ENCODE measurements at regions not wholly inside any gene's neighbourhood (a gene's known extent, or its start where the extent isn't known, plus 50 kb on each side); places are given as distances from the start of the nearest gene placed in this dataset.

DNA sequence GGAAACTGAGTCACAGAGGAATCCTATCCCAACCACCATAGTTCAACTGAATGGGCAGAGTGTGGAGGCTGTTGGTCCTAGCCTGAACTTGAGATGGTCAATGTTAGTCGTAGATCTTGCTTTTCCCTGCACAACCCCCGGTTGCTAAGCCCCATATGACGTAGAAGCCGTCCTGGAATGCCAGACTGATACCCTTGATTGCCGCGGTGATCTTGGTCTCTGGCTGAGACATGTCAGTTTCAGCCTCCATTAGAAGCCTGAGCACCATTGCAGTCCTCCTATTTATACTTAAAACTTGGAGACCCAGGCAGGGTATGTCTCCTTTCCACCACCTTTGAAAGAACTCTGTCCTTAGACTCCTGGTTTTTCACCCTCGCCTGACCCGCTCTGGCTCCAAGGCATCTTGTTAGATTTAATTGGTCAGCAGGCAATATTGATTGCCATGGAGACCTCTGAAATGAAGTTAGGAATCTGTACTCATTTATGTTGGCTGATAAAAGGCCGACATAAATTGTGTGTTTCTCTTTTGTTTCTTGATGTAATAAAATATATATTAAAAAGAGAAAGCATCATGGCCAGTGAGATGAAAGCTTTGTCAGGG is 53.4 kb downstream of the RPLP1 start:
- Histone ChIP-seq H2BK120ac (ENCODE audit: low read depth, low read length) (no peak overlapping the region), H4K91ac (ENCODE audit: low read length) (no peak overlapping the region), H2BK15ac (ENCODE audit: low read depth, poor library complexity, severe bottlenecking) (no peak overlapping the region), H3K9me3 (ENCODE audit: control insufficient read depth, low read length) (no peaks in the 10 kb centered on the region), H2AFZ (ENCODE audit: low read depth, low read length) (no peak overlapping the region), H3K27ac (ENCODE audit: low read length, poor library complexity, severe bottlenecking) (no peak overlapping the region), H3K14ac (ENCODE audit: low read length in 2 of 2) (no peak overlapping the region), H3K79me1 (replicated peaks; ENCODE audit: low read length, poor library complexity, severe bottlenecking) (no peaks in the 10 kb centered on the region), H3K9ac (ENCODE audit: low read length) (no peak overlapping the region), H3K36me3 (ENCODE audit: control insufficient read depth in 1 of 2, insufficient read depth in 2 of 2, low read depth in 1 of 2, low read length in 2 of 2) (no peaks in the 10 kb centered on the region), H3K4ac (ENCODE audit: low read depth in 1 of 2, low read length in 2 of 2) (no peak overlapping the region), H3K27me3 (ENCODE audit: control insufficient read depth in 1 of 2, insufficient read depth in 1 of 2, low read length in 2 of 2) (peaks cover 17 to 33% of the 10 kb centered on the region in 2 experiments), H4K8ac (ENCODE audit: low read length) (no peak overlapping the region), H3K18ac (ENCODE audit: low read depth in 1 of 2, low read length in 2 of 2) (no peak overlapping the region), H2AK5ac (ENCODE audit: low read length, severe bottlenecking) (no peak overlapping the region), H3K4me1 (ENCODE audit: control insufficient read depth, insufficient read depth, low read depth, low read length) (no peaks in the 10 kb centered on the region), H2BK5ac (ENCODE audit: low read depth, low read length, poor library complexity, severe bottlenecking) (no peak overlapping the region), H2BK12ac (ENCODE audit: low read length in 2 of 2) (no peak overlapping the region), H3K4me2 (ENCODE audit: low read length, poor library complexity, severe bottlenecking) (no peak overlapping the region), H3K23ac (ENCODE audit: low read length in 2 of 2) (no peak overlapping the region), H3K4me3 (ENCODE audit: insufficient read depth in 1 of 2, low read depth in 1 of 2, low read length in 2 of 2) (no peak overlapping the region)
- 90% methylated on average over 8 of the region's 9 CpGs for WGBS
- no peak for DNase-seq

DNA sequence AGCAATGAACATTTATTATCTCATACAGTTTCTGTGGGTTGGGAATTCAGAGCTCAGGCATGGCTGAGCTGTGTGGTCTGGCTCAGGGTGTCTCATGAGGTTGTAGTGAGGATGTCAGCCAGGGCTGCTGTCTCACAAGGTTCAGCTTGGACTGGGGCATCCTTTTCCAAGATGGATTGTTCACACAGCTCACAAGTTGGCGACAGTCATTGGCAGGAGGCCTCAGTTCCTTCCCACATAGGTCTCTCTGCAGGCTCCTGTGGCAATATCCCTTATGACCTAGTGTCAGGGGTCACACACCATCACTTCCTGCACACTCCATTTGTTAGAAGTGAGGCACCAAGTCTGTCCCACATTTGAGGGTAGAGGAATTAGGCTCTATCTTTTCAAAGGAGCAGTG is 56.0 kb downstream of the RPLP1 start:
- no peaks in the 10 kb centered on the region for H3K4me1 ChIP-seq (ENCODE audit: control insufficient read depth, insufficient read depth, low read depth, low read length)

DNA sequence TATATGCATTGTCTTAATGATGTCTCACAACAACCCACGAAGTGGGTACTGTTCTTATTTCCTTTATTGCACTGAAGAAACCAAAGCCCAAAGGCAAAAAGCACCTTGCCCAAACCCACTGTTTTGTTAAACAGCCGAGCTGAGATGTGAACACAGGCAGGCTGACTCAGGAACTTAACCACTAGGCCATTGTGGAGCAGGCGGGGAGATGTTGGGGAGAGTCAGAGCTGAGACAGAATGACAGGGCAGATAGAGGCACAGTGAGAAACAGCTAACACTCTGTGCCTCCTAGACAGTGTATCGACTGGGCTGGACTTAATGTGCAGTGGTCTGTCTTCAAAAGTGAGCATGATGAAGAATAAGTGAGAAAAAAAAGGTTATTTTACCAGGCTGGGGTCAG is 56.5 kb downstream of the RPLP1 start:
- Histone ChIP-seq H3K14ac (ENCODE audit: low read length in 2 of 2) (no peak overlapping the region), H2BK12ac (ENCODE audit: low read length in 2 of 2) (no peak overlapping the region)
- 71% methylated on average over 4 of the region's 4 CpGs for WGBS

More for the DNA sequence above, 56.0 kb downstream of the RPLP1 start:
- H3K18ac ChIP-seq (ENCODE audit: low read depth in 1 of 2, low read length in 2 of 2) = no peak overlapping the region
- H4K91ac ChIP-seq (ENCODE audit: low read length) = no peak overlapping the region
- no peak overlapping the region for H2AK5ac ChIP-seq (ENCODE audit: low read length, severe bottlenecking)
- peak overlapping the region; percentile 13 for H3K9ac ChIP-seq (ENCODE audit: low read length)
- no peak overlapping the region for H2AFZ ChIP-seq (ENCODE audit: low read depth, low read length)
- no peaks in the 10 kb centered on the region for H3K36me3 ChIP-seq (ENCODE audit: control insufficient read depth in 1 of 2, insufficient read depth in 2 of 2, low read depth in 1 of 2, low read length in 2 of 2)
- H3K4me3 ChIP-seq (ENCODE audit: insufficient read depth in 1 of 2, low read depth in 1 of 2, low read length in 2 of 2) = no peak overlapping the region
- no peaks in the 10 kb centered on the region for H3K9me3 ChIP-seq (ENCODE audit: control insufficient read depth, low read length)
- no peak overlapping the region for H3K14ac ChIP-seq (ENCODE audit: low read length in 2 of 2)
- H2BK5ac ChIP-seq (ENCODE audit: low read depth, low read length, poor library complexity, severe bottlenecking) = no peak overlapping the region
- H2BK12ac ChIP-seq (ENCODE audit: low read length in 2 of 2) = no peak overlapping the region
- 71% methylated on average over 1 of the region's 1 CpG for WGBS
- peaks cover 27 to 39% of the 10 kb centered on the region in 2 experiments for H3K27me3 ChIP-seq (ENCODE audit: control insufficient read depth in 1 of 2, insufficient read depth in 1 of 2, low read length in 2 of 2)
- H3K4me2 ChIP-seq (ENCODE audit: low read length, poor library complexity, severe bottlenecking) = no peak overlapping the region
- no peak overlapping the region for H4K8ac ChIP-seq (ENCODE audit: low read length)
- no peak overlapping the region for H3K27ac ChIP-seq (ENCODE audit: low read length, poor library complexity, severe bottlenecking)
- no peak overlapping the region for H3K4ac ChIP-seq (ENCODE audit: low read depth in 1 of 2, low read length in 2 of 2)
- H2BK15ac ChIP-seq (ENCODE audit: low read depth, poor library complexity, severe bottlenecking) = no peak overlapping the region
- DNase-seq = no peak
- H3K79me1 ChIP-seq (replicated peaks; ENCODE audit: low read length, poor library complexity, severe bottlenecking) = no peaks in the 10 kb centered on the region
- no peak overlapping the region for H2BK120ac ChIP-seq (ENCODE audit: low read depth, low read length)
- no peak overlapping the region for H3K23ac ChIP-seq (ENCODE audit: low read length in 2 of 2)

DNA sequence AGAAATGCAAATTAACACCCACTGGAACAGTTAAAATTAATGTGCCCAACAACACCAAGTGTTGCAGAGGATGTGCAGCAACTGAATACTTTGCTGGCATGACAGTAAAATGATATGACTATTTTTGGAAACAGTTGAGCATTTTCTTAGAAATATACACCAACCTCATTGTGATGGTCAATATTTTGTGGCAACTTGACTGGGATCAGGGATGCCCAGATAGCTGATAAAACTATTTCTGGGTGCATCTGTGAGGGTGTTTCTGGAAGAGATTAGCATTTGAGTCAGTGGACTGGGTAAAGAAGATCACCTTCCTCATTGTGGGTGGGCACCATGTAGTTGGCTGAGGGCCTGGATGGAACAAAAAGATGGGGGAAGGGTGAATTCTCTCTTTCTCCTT is 57.9 kb downstream of the RPLP1 start:
- H2BK15ac ChIP-seq (ENCODE audit: low read depth, poor library complexity, severe bottlenecking) = no peak overlapping the region
- no peak overlapping the region for H3K9ac ChIP-seq (ENCODE audit: low read length)
- no peak overlapping the region for H4K8ac ChIP-seq (ENCODE audit: low read length)
- no peak overlapping the region for H4K91ac ChIP-seq (ENCODE audit: low read length)
- H2AFZ ChIP-seq (ENCODE audit: low read depth, low read length) = no peak overlapping the region
- H3K4me3 ChIP-seq (ENCODE audit: insufficient read depth in 1 of 2, low read depth in 1 of 2, low read length in 2 of 2) = no peak overlapping the region
- no peak overlapping the region for H2AK5ac ChIP-seq (ENCODE audit: low read length, severe bottlenecking)
- peaks cover 25 to 34% of the 10 kb centered on the region in 2 experiments for H3K27me3 ChIP-seq (ENCODE audit: control insufficient read depth in 1 of 2, insufficient read depth in 1 of 2, low read length in 2 of 2)
- H2BK12ac ChIP-seq (ENCODE audit: low read length in 2 of 2) = no peak overlapping the region
- no peak overlapping the region for H3K4me2 ChIP-seq (ENCODE audit: low read length, poor library complexity, severe bottlenecking)
- no peak overlapping the region for H3K27ac ChIP-seq (ENCODE audit: low read length, poor library complexity, severe bottlenecking)
- H3K36me3 ChIP-seq (ENCODE audit: control insufficient read depth in 1 of 2, insufficient read depth in 2 of 2, low read depth in 1 of 2, low read length in 2 of 2) = no peaks in the 10 kb centered on the region
- H3K79me1 ChIP-seq (replicated peaks; ENCODE audit: low read length, poor library complexity, severe bottlenecking) = no peaks in the 10 kb centered on the region
- H3K14ac ChIP-seq (ENCODE audit: low read length in 2 of 2) = no peak overlapping the region
- no peak overlapping the region for H2BK5ac ChIP-seq (ENCODE audit: low read depth, low read length, poor library complexity, severe bottlenecking)
- no peak overlapping the region for H2BK120ac ChIP-seq (ENCODE audit: low read depth, low read length)
- H3K18ac ChIP-seq (ENCODE audit: low read depth in 1 of 2, low read length in 2 of 2) = no peak overlapping the region
- H3K4me1 ChIP-seq (ENCODE audit: control insufficient read depth, insufficient read depth, low read depth, low read length) = no peaks in the 10 kb centered on the region
- no peaks in the 10 kb centered on the region for H3K9me3 ChIP-seq (ENCODE audit: control insufficient read depth, low read length)
- DNase-seq = no peak
- no peak overlapping the region for H3K4ac ChIP-seq (ENCODE audit: low read depth in 1 of 2, low read length in 2 of 2)
- H3K23ac ChIP-seq (ENCODE audit: low read length in 2 of 2) = no peak overlapping the region

More for the DNA sequence above, 56.5 kb downstream of the RPLP1 start:
- H3K36me3 ChIP-seq (ENCODE audit: control insufficient read depth in 1 of 2, insufficient read depth in 2 of 2, low read depth in 1 of 2, low read length in 2 of 2) = no peaks in the 10 kb centered on the region
- H3K9me3 ChIP-seq (ENCODE audit: control insufficient read depth, low read length) = no peaks in the 10 kb centered on the region
- H3K4me1 ChIP-seq (ENCODE audit: control insufficient read depth, insufficient read depth, low read depth, low read length) = no peaks in the 10 kb centered on the region
- H3K23ac ChIP-seq (ENCODE audit: low read length in 2 of 2) = no peak overlapping the region
- H2BK5ac ChIP-seq (ENCODE audit: low read depth, low read length, poor library complexity, severe bottlenecking) = no peak overlapping the region
- H3K79me1 ChIP-seq (replicated peaks; ENCODE audit: low read length, poor library complexity, severe bottlenecking) = no peaks in the 10 kb centered on the region
- H4K91ac ChIP-seq (ENCODE audit: low read length) = no peak overlapping the region
- no peak overlapping the region for H2AFZ ChIP-seq (ENCODE audit: low read depth, low read length)
- H3K4me2 ChIP-seq (ENCODE audit: low read length, poor library complexity, severe bottlenecking) = no peak overlapping the region
- H2AK5ac ChIP-seq (ENCODE audit: low read length, severe bottlenecking) = no peak overlapping the region
- no peak overlapping the region for H3K18ac ChIP-seq (ENCODE audit: low read depth in 1 of 2, low read length in 2 of 2)
- DNase-seq = no peak
- no peak overlapping the region for H2BK15ac ChIP-seq (ENCODE audit: low read depth, poor library complexity, severe bottlenecking)
- H4K8ac ChIP-seq (ENCODE audit: low read length) = no peak overlapping the region
- H3K27me3 ChIP-seq (ENCODE audit: control insufficient read depth in 1 of 2, insufficient read depth in 1 of 2, low read length in 2 of 2) = peaks cover 29 to 38% of the 10 kb centered on the region in 2 experiments
- no peak overlapping the region for H3K4me3 ChIP-seq (ENCODE audit: insufficient read depth in 1 of 2, low read depth in 1 of 2, low read length in 2 of 2)
- H3K9ac ChIP-seq (ENCODE audit: low read length) = peak overlapping the region; percentile 33
- no peak overlapping the region for H2BK120ac ChIP-seq (ENCODE audit: low read depth, low read length)
- no peak overlapping the region for H3K27ac ChIP-seq (ENCODE audit: low read length, poor library complexity, severe bottlenecking)
- H3K4ac ChIP-seq (ENCODE audit: low read depth in 1 of 2, low read length in 2 of 2) = no peak overlapping the region
